ENCODE measurements at regions not wholly inside any gene's neighbourhood (a gene's known extent, or its start where the extent isn't known, plus 50 kb on each side); places are given as distances from the start of the nearest gene placed in this dataset.

DNA sequence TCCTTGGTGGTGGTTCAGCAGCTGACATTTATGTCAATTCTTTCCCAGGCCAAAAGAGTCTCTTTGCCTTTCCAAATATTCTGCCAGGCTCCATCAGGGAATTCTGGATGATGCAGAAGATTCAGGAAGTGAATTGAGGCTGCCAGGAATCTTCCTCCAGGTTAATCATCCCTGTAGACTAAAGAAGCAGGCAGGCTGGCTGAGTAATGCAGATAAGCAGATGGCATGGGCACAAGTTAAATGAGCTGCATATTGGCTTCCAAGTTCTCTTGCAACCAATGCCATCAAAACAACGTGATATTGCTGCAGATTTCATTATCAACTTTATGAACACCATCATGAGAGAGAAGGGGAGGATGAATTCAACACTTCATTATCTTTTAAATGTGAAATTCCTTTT lies 324.5 kb downstream of the KCNN2 start:
- H3K4me3 Mint-ChIP-seq: no peak overlapping the region
- no peak for DNase-seq
- no peaks in the 10 kb centered on the region for H3K27me3 Mint-ChIP-seq
- H3K9me3 Mint-ChIP-seq: peaks cover 4% of the 10 kb centered on the region
- no peaks in the 10 kb centered on the region for H3K4me1 Mint-ChIP-seq
- no peak overlapping the region for H3K27ac Mint-ChIP-seq
- no peaks in the 10 kb centered on the region for H3K36me3 Mint-ChIP-seq

DNA sequence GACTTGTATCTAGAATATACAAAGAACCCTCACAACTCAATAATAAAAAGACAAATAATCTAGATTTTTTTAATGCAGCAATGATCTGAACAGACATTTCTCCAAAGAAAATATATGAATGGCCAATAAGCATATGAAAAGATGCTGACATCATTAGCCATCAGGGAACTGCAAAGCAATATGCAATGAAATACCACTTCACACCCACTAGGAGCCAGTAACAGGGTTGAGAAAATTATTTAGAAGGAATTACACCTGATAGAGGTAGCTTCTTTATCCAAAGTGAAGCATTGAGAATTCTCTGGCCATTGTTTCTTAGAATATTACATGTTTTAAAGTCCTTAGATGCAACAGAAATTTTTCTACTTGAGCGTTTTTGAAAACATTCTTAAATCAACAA lies 316.9 kb downstream of the KCNN2 start:
- no peaks in the 10 kb centered on the region for H3K27me3 Mint-ChIP-seq
- H3K9me3 Mint-ChIP-seq: peaks cover 2% of the 10 kb centered on the region
- H3K4me3 Mint-ChIP-seq: no peak overlapping the region
- H3K27ac Mint-ChIP-seq: no peak overlapping the region
- H3K4me1 Mint-ChIP-seq: no peaks in the 10 kb centered on the region
- H3K36me3 Mint-ChIP-seq: no peaks in the 10 kb centered on the region
- DNase-seq: no peak

DNA sequence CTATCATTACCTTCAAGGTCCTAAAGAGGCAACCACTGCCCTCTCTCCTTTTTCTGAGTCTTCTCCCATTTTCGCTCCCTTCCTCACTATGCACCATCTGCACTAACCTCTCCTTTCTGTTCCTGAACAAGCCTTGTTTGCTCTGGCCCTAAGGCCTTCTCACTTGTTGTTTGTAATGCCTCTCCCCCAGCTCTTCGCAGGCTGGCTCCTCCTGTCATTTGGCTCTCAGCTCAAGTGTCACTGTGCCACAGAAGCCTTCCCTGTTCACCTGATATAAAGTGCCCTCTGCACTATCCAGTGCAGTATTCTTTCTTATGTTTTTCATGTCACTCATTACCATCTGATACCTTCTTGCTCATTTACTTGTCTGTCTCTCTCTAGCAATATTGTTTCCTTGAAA lies 303.7 kb downstream of the KCNN2 start:
- DNase-seq: no peak
- Mint-ChIP-seq H3K9me3 (peaks cover under 1% of the 10 kb centered on the region), H3K4me1 (no peaks in the 10 kb centered on the region), H3K27me3 (no peaks in the 10 kb centered on the region), H3K27ac (no peak overlapping the region), H3K4me3 (no peak overlapping the region), H3K36me3 (no peaks in the 10 kb centered on the region)

DNA sequence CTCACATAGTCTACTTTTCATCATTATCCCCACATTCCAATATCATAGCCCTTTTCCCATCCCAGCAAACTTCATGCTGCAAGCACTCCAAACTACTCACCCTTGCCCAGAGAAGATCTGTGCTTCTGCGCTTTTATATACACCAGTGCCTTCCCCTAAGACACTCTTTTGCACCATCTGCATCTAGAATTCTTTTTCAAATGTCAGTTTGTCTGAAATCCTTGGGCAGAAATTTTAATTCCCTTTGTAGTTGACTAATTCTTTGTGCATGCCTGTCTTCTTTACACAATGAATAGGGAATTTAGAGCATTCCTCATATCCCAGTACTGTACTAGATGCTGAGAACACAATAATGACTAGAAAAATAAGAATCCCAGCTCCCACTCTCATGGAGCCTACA lies 298.9 kb downstream of the KCNN2 start:
- Mint-ChIP-seq H3K27ac (no peak overlapping the region), H3K27me3 (no peaks in the 10 kb centered on the region), H3K36me3 (no peaks in the 10 kb centered on the region), H3K4me3 (no peak overlapping the region), H3K4me1 (no peaks in the 10 kb centered on the region), H3K9me3 (no peaks in the 10 kb centered on the region)
- no peak for DNase-seq

DNA sequence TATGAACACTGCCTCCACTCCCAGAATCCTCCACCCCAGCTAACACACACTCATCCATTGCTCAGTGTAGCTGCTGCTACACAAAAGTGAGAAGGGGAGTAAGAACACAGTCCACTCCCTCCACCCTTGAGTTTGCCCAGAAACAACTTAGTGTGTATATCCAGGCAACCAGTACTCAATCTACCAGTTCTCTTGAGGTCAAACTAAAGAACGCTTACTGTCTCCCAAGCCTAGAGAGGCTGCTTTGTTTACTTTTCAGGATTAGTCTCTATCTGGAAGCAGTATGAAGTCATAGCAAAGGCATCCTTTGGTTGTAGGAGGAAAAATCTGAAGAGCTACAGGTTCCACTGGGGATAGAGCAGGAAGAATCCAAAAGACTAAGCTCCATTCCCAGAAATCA lies 296.3 kb downstream of the KCNN2 start:
- H3K4me1 Mint-ChIP-seq: no peaks in the 10 kb centered on the region
- H3K9me3 Mint-ChIP-seq: no peaks in the 10 kb centered on the region
- no peaks in the 10 kb centered on the region for H3K27me3 Mint-ChIP-seq
- no peaks in the 10 kb centered on the region for H3K36me3 Mint-ChIP-seq
- no peak for DNase-seq
- no peak overlapping the region for H3K27ac Mint-ChIP-seq
- H3K4me3 Mint-ChIP-seq: no peak overlapping the region

DNA sequence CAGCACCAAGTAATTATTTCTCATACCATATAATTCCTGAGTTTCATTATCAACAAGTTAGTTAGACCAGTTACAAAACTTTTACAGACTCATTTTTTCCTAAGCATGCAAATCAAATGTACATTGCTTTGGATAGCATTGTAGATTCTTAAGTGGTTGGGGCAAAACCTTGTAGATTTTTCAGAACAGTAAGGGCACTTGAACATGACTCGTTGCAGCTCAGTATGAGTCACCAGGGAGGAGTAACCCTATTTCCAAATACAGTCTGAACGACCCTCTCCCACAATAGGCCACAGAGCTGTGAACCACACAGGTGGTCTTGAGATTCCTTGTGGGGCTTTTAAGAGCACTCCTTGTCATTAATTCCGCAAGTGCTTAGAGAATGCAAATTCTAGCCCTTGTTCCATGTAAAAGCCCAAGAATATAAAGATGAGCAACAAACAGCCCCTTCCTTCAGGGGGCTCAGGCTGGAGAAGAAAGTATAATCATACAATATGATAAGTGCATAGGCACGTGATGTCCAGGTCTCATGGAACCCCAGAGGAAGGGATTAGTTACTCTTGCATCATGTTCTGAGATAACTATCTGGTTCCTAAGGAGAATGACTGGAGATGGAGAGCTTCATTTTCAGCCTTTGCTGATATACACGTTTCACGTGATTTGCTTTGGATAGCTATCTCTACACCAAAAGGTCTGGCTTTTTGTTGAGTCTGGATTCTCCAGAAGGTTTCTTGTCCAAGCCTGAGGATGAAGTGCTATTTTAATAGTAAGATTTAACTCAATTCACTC lies 295.7 kb downstream of the KCNN2 start:
- Mint-ChIP-seq H3K27ac (no peak overlapping the region), H3K4me3 (no peak overlapping the region), H3K9me3 (no peaks in the 10 kb centered on the region), H3K27me3 (no peaks in the 10 kb centered on the region), H3K4me1 (no peaks in the 10 kb centered on the region), H3K36me3 (no peaks in the 10 kb centered on the region)
- DNase-seq: no peak

DNA sequence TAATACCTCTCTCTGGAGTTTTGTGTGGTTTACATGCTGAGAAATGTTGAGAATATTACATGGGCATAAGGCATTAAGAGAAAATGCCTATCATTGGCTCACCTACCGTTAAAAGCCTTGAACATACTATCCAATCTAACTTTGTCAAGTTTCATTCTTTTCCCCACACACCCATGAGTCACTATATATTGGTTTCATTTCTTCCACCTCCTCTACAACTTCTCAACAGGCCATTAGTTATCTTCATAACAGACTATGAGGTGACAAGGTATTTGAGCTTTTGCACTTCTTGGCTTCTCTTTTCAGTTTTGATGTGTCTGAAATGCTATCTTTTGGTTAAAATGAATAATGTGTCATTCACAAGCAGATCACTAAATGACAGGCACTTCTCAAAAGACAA lies 288.0 kb downstream of the KCNN2 start:
- H3K9me3 Mint-ChIP-seq: peaks cover 2% of the 10 kb centered on the region
- no peak for DNase-seq
- H3K4me3 Mint-ChIP-seq: no peak overlapping the region
- no peaks in the 10 kb centered on the region for H3K36me3 Mint-ChIP-seq
- H3K27me3 Mint-ChIP-seq: no peaks in the 10 kb centered on the region
- H3K27ac Mint-ChIP-seq: no peak overlapping the region
- no peaks in the 10 kb centered on the region for H3K4me1 Mint-ChIP-seq

DNA sequence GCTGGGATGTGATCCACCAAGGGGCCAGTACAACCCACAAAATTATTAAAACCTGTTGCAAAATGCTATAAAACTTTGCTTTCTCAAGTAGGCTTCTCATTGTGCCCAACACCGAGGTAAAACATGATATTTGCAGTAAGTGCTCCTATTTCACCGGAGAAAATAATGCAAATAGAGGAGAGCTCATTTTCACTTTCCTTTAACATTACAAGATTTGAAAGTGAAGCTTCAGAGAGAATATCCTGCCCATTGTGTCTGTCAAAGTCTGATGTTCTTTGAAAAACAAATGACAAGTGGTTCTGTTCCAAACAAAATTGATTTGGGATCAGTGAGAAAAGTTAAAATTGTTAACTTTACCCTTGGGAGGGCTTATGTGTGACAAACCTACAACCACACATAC lies 287.1 kb downstream of the KCNN2 start:
- H3K36me3 Mint-ChIP-seq: no peaks in the 10 kb centered on the region
- H3K4me3 Mint-ChIP-seq: no peak overlapping the region
- H3K9me3 Mint-ChIP-seq: peaks cover 5% of the 10 kb centered on the region
- DNase-seq: no peak
- no peaks in the 10 kb centered on the region for H3K4me1 Mint-ChIP-seq
- H3K27ac Mint-ChIP-seq: no peak overlapping the region
- no peaks in the 10 kb centered on the region for H3K27me3 Mint-ChIP-seq

DNA sequence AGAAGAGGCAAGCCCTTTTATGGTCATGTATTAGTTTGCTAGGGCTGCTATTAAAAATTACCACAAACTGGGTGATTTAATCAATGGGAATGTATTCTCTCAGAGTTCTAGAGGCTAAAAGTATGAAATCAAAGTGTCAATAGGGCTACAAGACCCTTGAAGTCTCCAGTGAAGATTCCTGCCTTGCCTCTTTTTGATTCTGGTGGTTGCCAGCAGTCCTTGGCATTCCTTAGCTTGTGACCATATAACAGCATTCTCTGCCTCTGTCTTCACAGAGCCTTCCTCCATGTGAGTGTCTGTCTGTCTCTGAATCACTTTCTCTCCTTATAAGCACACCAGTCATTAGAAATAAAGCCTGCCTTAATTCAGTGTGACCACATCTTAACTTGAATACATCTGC lies 282.7 kb downstream of the KCNN2 start:
- Mint-ChIP-seq H3K4me1 (no peaks in the 10 kb centered on the region), H3K36me3 (no peaks in the 10 kb centered on the region), H3K4me3 (no peak overlapping the region), H3K9me3 (peaks cover 12% of the 10 kb centered on the region), H3K27ac (no peak overlapping the region), H3K27me3 (no peaks in the 10 kb centered on the region)
- no peak for DNase-seq

DNA sequence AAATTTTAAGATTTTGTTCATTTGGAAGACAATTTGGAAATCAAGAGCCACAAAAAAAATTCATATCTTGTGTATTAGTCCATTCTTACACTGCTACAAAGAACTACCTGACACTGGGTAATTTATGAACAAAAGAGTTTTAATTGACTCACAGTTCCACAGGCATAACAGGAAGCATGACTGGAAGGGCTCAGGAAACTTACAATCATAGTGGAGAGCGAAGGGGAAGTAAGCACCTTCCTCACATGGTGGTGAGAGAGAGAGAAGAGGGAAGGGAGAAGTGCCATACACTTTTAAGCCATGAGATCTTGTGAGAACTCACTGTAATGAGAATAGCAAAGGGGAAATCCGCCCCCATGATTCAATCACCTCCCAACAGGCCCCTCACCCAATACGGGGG lies 274.4 kb downstream of the KCNN2 start:
- DNase-seq: no peak
- H3K36me3 Mint-ChIP-seq: no peaks in the 10 kb centered on the region
- no peaks in the 10 kb centered on the region for H3K4me1 Mint-ChIP-seq
- no peak overlapping the region for H3K27ac Mint-ChIP-seq
- H3K27me3 Mint-ChIP-seq: no peaks in the 10 kb centered on the region
- H3K9me3 Mint-ChIP-seq: peaks cover 4% of the 10 kb centered on the region
- no peak overlapping the region for H3K4me3 Mint-ChIP-seq

DNA sequence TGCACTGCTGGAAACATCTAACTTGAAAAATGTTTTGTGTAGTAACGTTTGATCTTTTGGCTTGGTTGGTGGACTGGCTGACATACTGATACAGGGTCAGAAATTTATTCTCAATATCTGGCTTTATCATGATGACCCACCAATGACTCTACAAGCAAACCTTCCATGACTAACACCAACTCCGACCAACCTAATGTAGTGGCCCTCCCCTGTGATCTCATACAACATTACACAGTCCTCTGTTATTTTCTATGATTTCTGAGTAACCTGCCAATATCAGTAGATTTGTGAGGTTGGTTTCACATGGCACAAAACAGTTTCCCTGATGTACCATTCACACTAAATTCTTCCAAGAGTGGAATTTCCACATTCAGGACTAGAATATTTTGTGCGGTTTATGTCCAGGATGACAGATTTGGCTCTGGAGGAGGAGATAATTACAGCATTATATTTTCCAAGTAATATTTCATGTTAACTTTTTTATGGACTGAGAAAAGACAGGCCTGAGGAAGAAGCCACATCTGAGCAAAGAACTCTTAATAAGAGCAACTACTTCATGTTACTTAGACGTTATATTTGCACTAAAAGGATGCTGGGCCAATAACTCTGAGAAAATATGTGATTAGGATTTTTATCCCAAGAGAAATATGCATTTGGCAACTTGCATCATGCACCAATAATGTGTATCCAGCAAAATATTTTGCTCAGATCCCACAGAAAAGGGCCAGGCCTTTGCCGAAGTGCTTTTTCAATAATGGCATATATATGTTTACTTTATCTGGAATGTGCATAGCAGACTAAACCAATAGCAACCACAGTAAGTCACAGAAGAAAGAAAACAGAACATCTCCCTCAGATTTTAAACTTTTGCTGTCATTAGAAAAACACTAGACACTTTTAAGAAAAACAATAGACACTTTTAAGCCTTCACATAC lies 273.4 kb downstream of the KCNN2 start:
- no peak for DNase-seq
- Mint-ChIP-seq H3K4me1 (no peaks in the 10 kb centered on the region), H3K27me3 (no peaks in the 10 kb centered on the region), H3K4me3 (no peak overlapping the region), H3K9me3 (peaks cover 4% of the 10 kb centered on the region), H3K36me3 (no peaks in the 10 kb centered on the region), H3K27ac (no peak overlapping the region)

DNA sequence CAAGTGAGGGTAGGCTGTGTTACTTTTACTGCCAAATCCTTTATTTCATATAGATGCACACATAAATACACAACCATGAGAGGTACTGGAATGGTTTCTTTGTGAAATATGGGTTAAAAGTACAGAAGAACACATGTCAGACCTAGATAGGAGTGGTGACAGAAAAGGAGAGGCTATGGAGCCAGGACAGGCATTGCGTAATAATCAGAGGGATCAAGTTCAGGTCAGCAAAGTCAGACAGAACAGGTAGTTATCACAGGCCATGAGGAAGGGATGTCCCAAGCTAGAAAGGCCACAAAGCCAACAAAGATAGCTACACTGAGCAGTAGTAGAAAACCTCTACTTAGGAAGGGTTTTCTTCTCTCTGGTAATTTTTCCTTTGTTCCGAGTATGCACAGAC lies 272.6 kb downstream of the KCNN2 start:
- Mint-ChIP-seq H3K4me3 (no peak overlapping the region), H3K9me3 (peaks cover 3% of the 10 kb centered on the region), H3K4me1 (no peaks in the 10 kb centered on the region), H3K36me3 (no peaks in the 10 kb centered on the region), H3K27me3 (no peaks in the 10 kb centered on the region), H3K27ac (no peak overlapping the region)
- DNase-seq: no peak

DNA sequence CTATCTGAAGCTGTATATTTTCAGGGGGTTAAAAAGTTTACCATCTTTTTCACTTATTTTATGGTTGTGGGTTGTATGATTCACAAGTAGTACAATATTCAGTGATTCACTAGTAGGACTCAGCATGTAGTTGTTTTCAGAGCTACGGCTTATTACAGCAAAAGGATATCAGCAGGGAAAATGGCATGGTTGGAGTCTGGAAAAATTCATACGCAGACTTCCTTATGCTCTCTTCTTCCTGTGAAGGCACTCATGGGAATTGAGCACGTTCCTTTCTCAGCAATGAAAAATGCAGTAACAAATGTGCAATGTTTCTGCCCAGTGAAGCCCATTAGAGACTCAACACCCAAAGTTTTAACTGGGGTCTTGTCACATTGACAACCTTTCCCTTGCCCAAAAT lies 250.5 kb downstream of the KCNN2 start:
- no peaks in the 10 kb centered on the region for H3K27me3 Mint-ChIP-seq
- H3K36me3 Mint-ChIP-seq: no peaks in the 10 kb centered on the region
- no peak overlapping the region for H3K4me3 Mint-ChIP-seq
- peaks cover 7% of the 10 kb centered on the region for H3K9me3 Mint-ChIP-seq
- no peak overlapping the region for H3K27ac Mint-ChIP-seq
- DNase-seq: no peak
- no peaks in the 10 kb centered on the region for H3K4me1 Mint-ChIP-seq

DNA sequence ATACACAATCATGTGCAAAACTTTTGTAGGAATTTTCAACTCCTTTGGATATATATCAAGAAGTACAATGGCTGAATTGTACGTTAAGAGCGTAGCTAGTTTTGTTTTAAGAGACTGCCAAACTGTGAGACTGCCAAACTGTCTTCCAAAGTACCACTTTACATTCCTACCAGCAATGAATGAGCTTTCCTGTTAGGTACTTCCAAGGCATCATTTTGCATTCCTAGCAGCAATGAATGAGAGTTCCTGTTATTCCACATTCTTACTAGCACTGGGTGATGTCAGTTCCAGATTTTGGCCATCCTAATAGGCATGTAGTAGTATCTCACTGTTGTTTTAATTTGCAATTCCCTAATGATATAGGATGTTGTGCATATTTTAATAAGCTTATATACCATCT lies 219.3 kb downstream of the KCNN2 start:
- no peaks in the 10 kb centered on the region for H3K9me3 Mint-ChIP-seq
- H3K4me1 Mint-ChIP-seq: no peaks in the 10 kb centered on the region
- no peak for DNase-seq
- H3K4me3 Mint-ChIP-seq: no peak overlapping the region
- H3K36me3 Mint-ChIP-seq: no peaks in the 10 kb centered on the region
- H3K27me3 Mint-ChIP-seq: no peaks in the 10 kb centered on the region
- H3K27ac Mint-ChIP-seq: no peak overlapping the region

DNA sequence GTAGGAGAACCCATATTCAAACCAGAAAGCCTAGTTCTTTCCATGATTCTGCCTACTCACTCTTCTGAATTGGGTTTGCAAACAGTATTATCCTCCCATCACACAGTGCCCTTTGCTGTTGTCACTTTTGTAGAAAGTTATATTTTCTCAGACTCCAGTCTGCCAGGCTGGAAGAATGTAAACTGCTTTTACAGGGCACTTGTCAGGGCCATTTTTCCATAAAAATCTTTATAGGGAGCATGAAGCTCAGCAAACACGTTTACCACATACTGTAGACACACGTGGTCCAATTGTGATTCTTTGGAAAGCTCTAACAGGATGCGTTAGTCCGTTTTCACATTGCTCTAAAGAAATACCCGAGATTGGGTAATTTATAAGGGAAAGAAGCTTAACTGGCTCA lies 204.0 kb downstream of the KCNN2 start:
- DNase-seq: no peak

DNA sequence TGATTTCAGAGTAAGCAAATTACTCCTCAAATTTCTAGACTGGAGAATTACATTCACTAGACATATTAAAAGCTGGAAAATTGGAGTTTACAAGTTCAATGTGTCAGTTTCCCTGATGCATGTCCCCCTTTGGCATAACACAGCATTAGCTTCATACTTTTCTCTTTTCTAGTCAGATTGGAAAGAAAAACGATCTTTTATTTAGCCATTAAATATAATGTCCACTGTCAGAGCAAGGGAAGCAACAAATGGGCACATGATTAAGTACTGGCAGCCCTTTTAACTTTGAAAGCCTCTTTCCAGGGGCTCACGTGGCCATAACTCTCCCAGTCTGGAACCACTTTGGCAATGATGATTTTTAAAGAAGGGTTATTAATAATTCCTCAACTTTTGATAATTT lies 203.3 kb downstream of the KCNN2 start:
- Mint-ChIP-seq H3K36me3 (no peaks in the 10 kb centered on the region), H3K27me3 (no peaks in the 10 kb centered on the region), H3K9me3 (peaks cover 18% of the 10 kb centered on the region), H3K4me3 (no peak overlapping the region), H3K27ac (no peak overlapping the region), H3K4me1 (no peaks in the 10 kb centered on the region)
- DNase-seq: no peak

More for the DNA sequence above, 204.0 kb downstream of the KCNN2 start:
- H3K4me1 Mint-ChIP-seq: no peaks in the 10 kb centered on the region
- H3K36me3 Mint-ChIP-seq: no peaks in the 10 kb centered on the region
- no peaks in the 10 kb centered on the region for H3K27me3 Mint-ChIP-seq
- peaks cover 18% of the 10 kb centered on the region for H3K9me3 Mint-ChIP-seq
- no peak overlapping the region for H3K4me3 Mint-ChIP-seq
- H3K27ac Mint-ChIP-seq: no peak overlapping the region
